ENCODE measurements at regions not wholly inside any gene's neighbourhood (a gene's known extent, or its start where the extent isn't known, plus 50 kb on each side); places are given as distances from the start of the nearest gene placed in this dataset.

DNA sequence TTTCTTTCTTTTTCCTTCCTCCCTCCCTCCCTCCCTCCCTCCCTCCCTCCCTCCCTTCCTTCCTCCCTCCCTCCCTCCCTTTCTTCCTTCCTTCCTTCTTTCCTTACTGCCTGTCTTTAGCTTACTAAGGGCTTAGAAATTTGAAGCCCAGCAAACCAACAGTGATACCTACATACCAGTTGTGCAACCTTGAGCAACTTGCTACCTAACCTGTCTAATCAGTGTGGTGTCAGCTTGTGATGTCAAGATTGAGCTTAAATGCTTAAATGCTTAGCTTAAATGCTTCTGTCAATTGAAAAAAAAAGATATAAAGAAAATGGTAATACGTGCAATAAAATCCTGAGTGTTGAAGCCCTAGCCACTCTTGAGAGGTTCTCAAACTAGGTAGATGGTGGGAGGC, 728.6 kb downstream of the TRIML1 start:
- DNase-seq = no peak

DNA sequence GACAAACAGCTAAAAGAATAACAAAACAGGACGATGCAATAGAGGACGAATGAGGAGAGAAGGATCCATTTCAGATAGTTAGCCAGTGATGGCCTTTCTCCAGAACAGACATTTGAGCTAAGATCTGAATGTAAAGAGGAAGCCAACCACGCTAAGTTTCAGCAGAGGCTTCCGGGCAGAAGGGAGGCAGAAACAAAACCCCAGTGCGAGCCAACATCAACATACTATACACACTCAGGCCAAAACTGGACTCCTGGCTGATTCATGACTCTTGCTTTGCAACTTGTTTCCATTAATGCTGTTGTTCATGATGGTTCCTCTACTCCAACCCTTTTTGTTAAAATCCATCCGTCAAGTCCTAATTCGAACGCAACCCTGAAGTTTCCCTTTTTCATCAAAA, 730.3 kb downstream of the TRIML1 start:
- no peak for DNase-seq

GRCh38 chr4:188872809-188873208, 733.6 kb downstream of the TRIML1 start:
- no peak for DNase-seq

DNA sequence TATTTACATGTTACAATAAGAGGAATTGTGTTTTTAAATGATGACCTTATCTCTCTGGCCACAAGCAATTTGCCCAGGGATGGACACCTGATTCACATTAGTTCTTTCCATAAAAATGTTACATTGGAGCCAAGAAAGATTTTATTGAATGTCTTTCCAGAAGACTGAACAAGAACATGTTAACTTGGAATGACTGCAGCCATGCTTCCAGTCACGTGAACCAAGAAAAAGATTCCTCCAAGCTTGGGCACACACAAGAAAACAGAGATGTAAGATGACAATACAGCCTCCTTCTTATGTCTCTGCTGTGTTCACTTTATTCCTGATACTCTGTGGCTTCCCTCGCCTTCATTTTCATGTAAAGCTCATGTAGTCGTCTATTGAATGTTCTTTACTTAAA, 737.6 kb downstream of the TRIML1 start:
- DNase-seq = no peak

- DNase-seq = no peak
Measured at GRCh38 chr4:188879598-188879997, 740.4 kb downstream of the TRIML1 start.

DNA sequence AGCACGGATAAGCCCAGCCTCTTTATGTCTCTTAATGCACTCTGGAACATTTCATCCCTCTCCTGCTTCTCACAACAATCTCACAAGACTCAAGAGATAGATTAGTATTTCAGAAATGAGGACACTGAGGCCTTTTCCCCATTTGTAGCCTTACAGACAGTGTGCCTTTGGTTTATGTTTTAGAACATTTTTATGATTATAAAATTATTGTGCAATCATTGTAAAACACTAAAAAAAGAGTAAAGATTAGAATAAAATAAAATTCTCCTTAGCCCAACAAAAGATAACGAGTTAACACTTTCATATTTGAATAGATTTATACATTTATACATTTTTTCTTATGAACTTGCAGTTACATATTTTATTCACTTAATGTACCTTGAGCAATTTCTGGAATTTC, 748.7 kb downstream of the TRIML1 start:
- no peak for DNase-seq

DNA sequence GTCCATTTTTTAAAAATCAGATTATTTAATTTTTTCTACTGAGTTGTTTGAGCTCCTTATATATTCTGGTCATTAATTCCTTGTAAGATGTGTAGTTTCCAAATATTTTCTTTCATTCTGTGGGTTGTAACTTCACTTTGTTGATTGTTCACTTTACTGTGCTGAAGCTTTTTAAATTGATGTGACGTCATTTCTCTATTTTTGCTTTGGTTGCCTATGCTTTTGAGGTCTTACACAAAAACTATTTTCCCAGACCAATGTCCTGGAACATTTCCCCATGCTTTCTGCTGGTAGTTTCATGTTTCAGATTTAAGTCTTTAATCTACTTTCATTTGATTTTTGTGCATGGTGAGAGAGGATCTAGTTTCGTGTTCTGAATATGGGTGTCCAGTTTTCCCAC, 753.6 kb downstream of the TRIML1 start:
- DNase-seq = no peak

- DNase-seq = no peak
Measured at GRCh38 chr4:188903986-188904385, 764.7 kb downstream of the TRIML1 start.

- no peak for DNase-seq
Measured at GRCh38 chr4:188904617-188905016, 765.4 kb downstream of the TRIML1 start.

DNA sequence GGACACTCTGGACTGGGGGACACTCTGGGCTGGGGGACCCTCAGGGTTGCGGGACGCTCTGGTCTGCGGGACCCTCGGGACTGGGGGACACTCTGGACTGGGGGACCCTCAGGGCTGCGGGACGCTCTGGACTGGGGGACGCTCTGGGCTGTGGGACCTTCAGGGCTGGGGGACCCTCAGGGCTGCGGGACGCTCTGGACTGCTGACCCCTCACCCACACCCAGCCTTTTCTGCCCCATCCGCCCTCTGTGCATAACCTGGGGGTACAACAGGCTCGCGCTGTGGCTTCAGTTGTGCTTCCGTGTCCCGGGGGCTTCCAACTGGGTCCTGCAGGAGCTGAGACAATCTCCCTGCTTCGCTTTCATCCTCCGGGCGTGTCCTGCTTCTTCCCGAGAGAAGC, 766.0 kb downstream of the TRIML1 start:
- no peak for DNase-seq

DNA sequence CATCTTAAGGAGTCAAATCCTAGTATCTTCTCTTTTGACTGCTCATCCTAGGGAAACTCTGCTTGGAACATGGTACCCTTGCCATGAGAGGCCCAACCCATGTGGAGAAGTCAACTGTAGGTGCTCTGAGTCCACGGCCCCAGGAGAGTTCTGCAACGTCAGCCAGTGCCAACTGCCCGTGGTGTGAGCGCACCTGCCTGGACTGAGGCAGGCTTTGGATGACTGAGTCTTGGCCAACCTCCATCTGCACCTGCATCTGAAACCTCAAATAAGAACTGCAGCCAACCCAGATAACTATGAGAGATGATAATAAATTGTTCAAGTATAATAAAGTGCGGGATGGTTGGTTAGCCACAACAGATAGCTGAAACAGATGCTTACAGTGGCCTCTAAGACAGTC, 772.0 kb downstream of the TRIML1 start:
- DNase-seq = no peak

DNA sequence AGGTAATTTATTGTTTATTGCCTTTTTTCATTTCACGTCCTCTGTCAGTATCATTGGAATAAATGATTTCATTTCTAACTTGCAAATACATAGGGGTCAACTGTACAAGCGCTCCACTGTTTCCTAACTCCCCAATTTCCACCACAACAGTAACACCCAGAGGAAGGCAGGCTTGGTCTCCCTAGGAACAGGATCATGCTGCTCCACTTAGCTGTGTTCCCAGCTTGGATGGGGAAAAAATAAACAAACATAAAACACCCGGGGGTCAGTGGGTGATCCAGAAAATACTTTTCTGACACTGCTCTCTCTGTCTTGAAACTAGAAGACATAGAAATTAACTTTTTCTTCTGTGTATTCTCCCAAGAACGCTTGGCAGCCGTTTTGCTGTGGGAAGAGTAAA, 772.5 kb downstream of the TRIML1 start:
- DNase-seq = no peak

DNA sequence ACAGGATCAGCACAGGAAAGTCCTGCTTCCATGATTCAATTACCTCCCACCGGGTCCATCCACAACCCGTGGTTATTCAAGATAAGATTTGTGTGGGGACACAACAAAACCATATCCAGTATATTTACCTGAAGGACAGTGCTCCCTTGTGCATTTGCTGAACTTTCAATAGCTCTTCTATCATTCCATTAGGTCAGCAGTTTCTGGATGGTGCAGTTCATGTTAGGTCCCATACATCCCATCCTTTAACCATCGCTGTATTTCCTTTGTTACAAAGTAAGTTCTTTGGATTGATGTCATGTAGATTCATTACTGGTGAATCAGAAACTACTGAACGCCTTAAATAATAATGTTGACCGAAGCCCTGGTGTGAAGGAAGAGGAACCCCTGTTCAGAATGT, 775.9 kb downstream of the TRIML1 start:
- DNase-seq = no peak

DNA sequence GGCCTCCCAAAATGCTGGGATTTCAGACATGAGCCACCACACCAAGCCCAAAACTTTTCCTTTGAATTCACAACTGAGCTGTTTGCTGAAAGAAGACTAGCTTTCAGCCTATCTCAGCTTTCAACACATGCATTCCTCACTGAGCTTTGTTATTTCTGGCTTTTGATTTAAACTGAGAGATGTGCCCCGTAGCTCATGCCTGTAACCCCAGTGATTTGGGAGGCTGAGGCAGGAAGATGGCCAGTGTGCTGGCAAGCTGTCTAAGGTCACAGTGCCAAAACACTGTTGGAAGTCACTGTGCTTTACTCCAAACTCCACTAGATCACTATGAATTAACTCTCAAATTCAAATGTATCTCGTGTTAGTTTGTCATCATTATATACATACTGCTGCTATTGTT, 779.5 kb downstream of the TRIML1 start:
- no peak for DNase-seq

- DNase-seq = no peak
Measured at GRCh38 chr4:188930822-188931221, 791.6 kb downstream of the TRIML1 start.

DNA sequence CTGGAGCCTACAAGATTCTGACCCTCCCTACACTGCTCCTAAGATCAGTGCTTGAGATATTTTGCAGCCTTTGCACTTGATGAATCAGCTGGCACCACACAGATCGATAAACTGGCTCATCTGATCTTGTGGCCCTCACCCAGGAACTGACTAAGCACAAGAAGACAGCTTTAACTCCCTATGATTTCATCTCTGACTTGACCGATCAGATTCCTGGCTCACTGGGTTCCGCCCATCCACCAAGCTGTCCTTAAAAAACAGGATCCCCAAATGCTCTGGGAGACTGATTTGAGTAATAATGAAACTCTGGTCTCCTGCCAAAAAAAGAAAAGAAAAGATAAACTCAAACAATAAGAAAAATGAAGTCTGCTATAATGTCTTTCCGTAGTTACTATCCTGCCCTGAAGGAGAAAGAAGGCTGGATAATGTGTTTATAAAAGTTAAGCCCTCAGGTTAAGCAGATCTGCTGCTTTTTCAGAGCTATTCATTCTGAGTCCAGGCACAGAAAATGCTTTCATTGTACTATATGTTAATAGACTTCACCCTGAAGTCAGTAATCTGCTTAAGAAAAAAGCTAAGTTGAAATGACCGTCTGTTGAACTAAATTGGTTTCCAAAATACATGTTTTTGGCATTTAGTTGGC, 795.2 kb downstream of the TRIML1 start:
- DNase-seq = no peak

GRCh38 chr4:188941524-188942119, 802.4 kb downstream of the TRIML1 start:
- no peak for DNase-seq

DNA sequence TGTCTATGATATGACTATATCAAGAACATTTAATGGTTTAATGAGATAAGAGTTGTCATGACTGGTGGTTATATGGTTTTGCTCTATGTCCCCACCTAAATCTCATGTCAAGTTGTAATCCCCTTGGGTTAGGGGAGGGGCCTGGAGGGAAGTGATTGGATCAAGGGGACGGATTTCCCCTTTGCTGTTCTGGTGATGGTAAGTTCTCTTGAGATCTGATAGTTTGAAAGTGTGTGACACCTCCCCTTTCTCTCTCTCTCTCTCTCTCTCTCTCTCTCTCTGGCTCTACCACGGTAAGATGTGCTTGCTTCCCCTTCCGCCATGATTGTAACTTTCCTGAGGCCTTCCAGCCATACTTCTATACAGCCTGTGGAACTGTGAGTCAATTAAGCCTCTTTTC, 803.4 kb downstream of the TRIML1 start:
- DNase-seq = no peak

GRCh38 chr4:188949596-188949995, 810.4 kb downstream of the TRIML1 start:
- no peak for DNase-seq

DNA sequence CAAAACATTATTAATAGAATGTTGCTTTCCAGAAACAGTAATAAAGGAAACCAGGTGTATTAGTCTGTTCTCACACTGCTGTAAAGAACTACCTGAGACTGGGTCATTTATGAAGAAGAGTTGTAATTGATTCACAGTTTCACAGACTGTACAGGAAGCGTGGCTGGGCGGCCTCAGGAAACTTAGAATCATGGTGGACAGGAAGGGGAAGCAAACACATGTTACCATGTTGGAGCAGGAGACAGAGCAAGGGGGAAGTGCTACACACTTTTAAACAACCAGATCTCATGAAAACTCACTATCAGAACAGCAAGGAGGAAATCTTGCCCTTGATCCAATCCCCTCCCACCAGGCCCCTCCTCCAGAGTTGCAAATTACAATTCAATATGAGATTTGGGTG, 815.8 kb downstream of the TRIML1 start:
- DNase-seq = no peak

- no peak for DNase-seq
Measured at GRCh38 chr4:188956566-188956965, 817.3 kb downstream of the TRIML1 start.

DNA sequence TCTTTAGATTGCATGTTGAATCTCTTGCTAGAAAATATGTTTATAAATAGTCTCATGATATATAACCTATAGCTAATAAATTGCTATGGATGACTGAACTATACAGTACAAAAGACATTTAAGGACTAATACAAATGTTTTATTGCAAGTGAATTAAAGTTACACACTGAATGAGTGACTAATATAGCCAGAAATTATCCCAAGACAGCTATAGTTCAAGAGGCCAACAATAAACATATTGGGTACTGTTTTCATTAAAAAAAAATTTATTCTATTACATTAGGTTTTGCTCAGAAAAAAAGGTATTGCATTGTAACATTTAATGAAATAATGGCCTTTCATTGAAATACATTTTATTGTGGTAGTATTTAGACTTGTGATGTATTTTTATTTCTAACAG, 819.1 kb downstream of the TRIML1 start:
- DNase-seq = no peak

GRCh38 chr4:188959424-188959823, 820.2 kb downstream of the TRIML1 start:
- no peak for DNase-seq

- no peak for DNase-seq
Measured at GRCh38 chr4:188960411-188961093, 821.3 kb downstream of the TRIML1 start.

DNA sequence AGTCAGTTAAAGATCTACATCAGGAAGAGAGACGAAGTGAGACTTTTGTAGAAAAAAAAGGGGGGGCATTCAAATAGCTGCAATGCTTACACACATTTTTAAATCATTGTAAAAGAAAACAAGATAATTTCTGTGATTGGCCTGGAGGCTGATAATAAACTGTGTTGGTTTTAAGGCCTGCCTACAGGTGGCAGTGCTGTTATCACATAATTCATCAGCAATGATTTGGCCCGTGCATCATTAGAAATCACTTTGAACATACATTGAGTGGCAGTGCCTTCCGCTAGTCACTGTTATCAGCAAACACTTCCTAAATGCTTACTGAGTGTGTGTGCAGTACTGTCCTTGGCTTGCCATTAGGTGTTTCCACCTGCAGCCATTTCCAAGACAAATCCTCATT, 831.9 kb downstream of the TRIML1 start:
- no peak for DNase-seq
